ENCODE measurements at regions not wholly inside any gene's neighbourhood (a gene's known extent, or its start where the extent isn't known, plus 50 kb on each side); places are given as distances from the start of the nearest gene placed in this dataset.

DNA sequence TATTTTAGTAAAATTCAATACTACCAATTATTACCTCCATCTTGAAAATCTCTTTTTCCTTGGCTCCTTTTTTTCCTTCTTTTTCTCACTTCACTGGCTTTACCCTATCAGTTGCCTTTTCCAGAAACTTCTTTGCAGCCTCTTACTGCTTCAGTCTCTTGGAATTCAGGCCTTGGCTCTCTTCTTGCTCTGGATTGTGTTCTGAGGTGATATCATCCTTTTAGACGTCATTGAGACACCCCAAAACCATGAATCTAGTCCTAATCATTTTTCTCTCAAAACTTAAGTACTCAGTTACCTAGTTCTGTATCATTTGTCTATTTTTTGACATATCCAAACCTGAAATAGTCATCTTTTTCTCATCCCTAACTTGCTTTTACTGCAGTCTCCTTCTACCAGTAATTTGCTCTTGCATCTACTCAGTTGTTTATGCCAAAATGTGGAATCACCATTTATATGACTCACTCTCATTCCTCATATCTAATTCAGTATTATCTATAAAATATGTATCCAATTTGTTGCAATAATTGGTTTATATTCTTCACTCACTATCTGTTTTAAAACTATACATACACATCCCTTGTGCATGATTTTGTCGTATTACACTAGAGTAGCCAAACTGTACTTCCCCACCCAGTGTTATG lies 703.2 kb upstream of the CCDC54 start:
- Mint-ChIP-seq H3K27me3 (ENCODE audit: unreplicated experiment) (no peaks in the 10 kb centered on the region), H3K36me3 (ENCODE audit: unreplicated experiment) (no peaks in the 10 kb centered on the region)

DNA sequence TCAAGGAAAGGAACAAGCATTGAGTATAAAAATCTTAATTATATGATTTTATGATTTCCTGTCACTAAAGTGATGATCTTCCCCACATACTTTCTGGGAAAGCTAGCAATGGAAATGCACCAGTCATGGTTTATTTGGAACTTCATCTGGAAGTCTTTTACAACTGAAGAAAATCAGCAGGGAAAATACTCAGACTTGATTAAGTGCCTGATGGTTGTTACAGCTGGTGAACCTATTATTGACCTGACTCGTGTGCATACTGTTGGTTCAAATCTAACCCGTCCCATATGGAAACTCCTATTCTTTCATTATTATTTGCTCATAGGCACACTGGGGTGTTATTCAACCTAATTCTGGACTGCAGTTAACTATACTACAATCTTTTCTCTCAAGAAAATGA lies 701.8 kb upstream of the CCDC54 start:
- Mint-ChIP-seq H3K27ac (ENCODE audit: unreplicated experiment) (no peak overlapping the region), H3K36me3 (ENCODE audit: unreplicated experiment) (no peaks in the 10 kb centered on the region), H3K4me1 (ENCODE audit: low read depth, unreplicated experiment) (no peaks in the 10 kb centered on the region), H3K4me3 (ENCODE audit: unreplicated experiment) (no peak overlapping the region), H3K9me3 (ENCODE audit: unreplicated experiment) (no peaks in the 10 kb centered on the region), H3K27me3 (ENCODE audit: unreplicated experiment) (no peaks in the 10 kb centered on the region)
- TF ChIP-seq, protein P1, sequence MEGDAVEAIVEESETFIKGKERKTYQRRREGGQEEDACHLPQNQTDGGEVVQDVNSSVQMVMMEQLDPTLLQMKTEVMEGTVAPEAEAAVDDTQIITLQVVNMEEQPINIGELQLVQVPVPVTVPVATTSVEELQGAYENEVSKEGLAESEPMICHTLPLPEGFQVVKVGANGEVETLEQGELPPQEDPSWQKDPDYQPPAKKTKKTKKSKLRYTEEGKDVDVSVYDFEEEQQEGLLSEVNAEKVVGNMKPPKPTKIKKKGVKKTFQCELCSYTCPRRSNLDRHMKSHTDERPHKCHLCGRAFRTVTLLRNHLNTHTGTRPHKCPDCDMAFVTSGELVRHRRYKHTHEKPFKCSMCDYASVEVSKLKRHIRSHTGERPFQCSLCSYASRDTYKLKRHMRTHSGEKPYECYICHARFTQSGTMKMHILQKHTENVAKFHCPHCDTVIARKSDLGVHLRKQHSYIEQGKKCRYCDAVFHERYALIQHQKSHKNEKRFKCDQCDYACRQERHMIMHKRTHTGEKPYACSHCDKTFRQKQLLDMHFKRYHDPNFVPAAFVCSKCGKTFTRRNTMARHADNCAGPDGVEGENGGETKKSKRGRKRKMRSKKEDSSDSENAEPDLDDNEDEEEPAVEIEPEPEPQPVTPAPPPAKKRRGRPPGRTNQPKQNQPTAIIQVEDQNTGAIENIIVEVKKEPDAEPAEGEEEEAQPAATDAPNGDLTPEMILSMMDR (IDR thresholded peaks at IDR 0.05; ENCODE audit: partially characterized antibody, unreplicated experiment), result no peak
- no peak for DNase-seq

More for the DNA sequence above, 703.2 kb upstream of the CCDC54 start:
- no peak for DNase-seq
- Mint-ChIP-seq H3K27ac (ENCODE audit: unreplicated experiment) (no peak overlapping the region), H3K4me3 (ENCODE audit: unreplicated experiment) (no peak overlapping the region), H3K4me1 (ENCODE audit: low read depth, unreplicated experiment) (no peaks in the 10 kb centered on the region), H3K9me3 (ENCODE audit: unreplicated experiment) (no peaks in the 10 kb centered on the region)
- TF ChIP-seq, protein P1 (IDR thresholded peaks at IDR 0.05; ENCODE audit: partially characterized antibody, unreplicated experiment), result no peak

GRCh38 chr3:106678657-106679390 lies 698.4 kb upstream of the CCDC54 start:
- Mint-ChIP-seq H3K4me1 (ENCODE audit: low read depth, unreplicated experiment) (no peaks in the 10 kb centered on the region), H3K27me3 (ENCODE audit: unreplicated experiment) (no peaks in the 10 kb centered on the region), H3K4me3 (ENCODE audit: unreplicated experiment) (no peak overlapping the region), H3K9me3 (ENCODE audit: unreplicated experiment) (no peaks in the 10 kb centered on the region), H3K27ac (ENCODE audit: unreplicated experiment) (no peak overlapping the region), H3K36me3 (ENCODE audit: unreplicated experiment) (no peaks in the 10 kb centered on the region)
- TF ChIP-seq, protein P1 (IDR thresholded peaks at IDR 0.05; ENCODE audit: partially characterized antibody, unreplicated experiment), result no peak
- DNase-seq, result no peak

- no peak overlapping the region for H3K4me3 Mint-ChIP-seq (ENCODE audit: unreplicated experiment)
- H3K36me3 Mint-ChIP-seq (ENCODE audit: unreplicated experiment), result no peaks in the 10 kb centered on the region
- H3K27ac Mint-ChIP-seq (ENCODE audit: unreplicated experiment), result no peak overlapping the region
- no peaks in the 10 kb centered on the region for H3K4me1 Mint-ChIP-seq (ENCODE audit: low read depth, unreplicated experiment)
- no peak for DNase-seq
- H3K9me3 Mint-ChIP-seq (ENCODE audit: unreplicated experiment), result no peaks in the 10 kb centered on the region
- no peaks in the 10 kb centered on the region for H3K27me3 Mint-ChIP-seq (ENCODE audit: unreplicated experiment)
- TF ChIP-seq, protein P1 (IDR thresholded peaks at IDR 0.05; ENCODE audit: partially characterized antibody, unreplicated experiment), result no peak
Measured at GRCh38 chr3:106683953-106684620, 693.2 kb upstream of the CCDC54 start.

DNA sequence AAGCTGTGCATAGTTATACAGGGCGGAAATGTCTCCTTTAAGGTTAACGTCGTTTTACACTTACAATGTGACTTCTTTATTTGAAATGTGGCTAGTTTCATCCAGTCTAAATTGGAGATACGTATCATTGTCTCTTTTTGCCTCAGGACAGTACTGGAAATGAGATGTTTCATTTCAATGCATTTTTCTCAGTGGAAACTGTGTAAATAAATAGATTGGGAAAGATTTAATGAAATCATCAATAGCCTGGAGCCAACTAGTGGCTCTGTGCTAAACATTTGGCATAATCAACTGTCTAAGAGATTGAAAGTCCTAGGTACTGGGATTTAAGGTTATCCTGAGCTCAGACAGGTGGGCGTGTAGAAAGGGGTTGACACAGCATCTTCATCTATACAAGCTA lies 691.5 kb upstream of the CCDC54 start:
- DNase-seq, result no peak
- Mint-ChIP-seq H3K27me3 (ENCODE audit: unreplicated experiment) (no peaks in the 10 kb centered on the region), H3K36me3 (ENCODE audit: unreplicated experiment) (no peaks in the 10 kb centered on the region), H3K4me3 (ENCODE audit: unreplicated experiment) (no peak overlapping the region), H3K27ac (ENCODE audit: unreplicated experiment) (no peak overlapping the region), H3K4me1 (ENCODE audit: low read depth, unreplicated experiment) (no peaks in the 10 kb centered on the region), H3K9me3 (ENCODE audit: unreplicated experiment) (no peaks in the 10 kb centered on the region)
- TF ChIP-seq, protein P1 (IDR thresholded peaks at IDR 0.05; ENCODE audit: partially characterized antibody, unreplicated experiment), result no peak

Measured in glutamatergic neuron (in vitro differentiated cells).